ENCODE measurements at regions not wholly inside any gene's neighbourhood (a gene's known extent, or its start where the extent isn't known, plus 50 kb on each side); places are given as distances from the start of the nearest gene placed in this dataset.
A peak's percentile ranks its signal among the peaks of the same experiment; 100 is the strongest.

GRCh38 chr16:51971184-51971583, 575.8 kb downstream of the TOX3 start:
- no peak for ATAC-seq
- intact Hi-C loops (cut with micrococcal nuclease): no loop called here
- CTCF ChIA-PET: no interaction called here

More at GRCh38 chr16:51971184-51971583, 575.8 kb downstream of the TOX3 start:
- no peak overlapping the region for H3K9ac ChIP-seq (ENCODE audit: low read length)
- H3K27ac ChIP-seq (ENCODE audit: low read depth, low read length): no peak overlapping the region
- ChIA-PET POLR2A (no interaction called here), RAD21 (ENCODE audit: low non-redundant PET in 1 of 2, low total read pairs in 2 of 2, uncharacterized antibody in 2 of 2, unreplicated experiment in 2 of 2) (no interaction called here)
- no peak overlapping the region for H2AFZ ChIP-seq (ENCODE audit: low read depth, low read length, poor library complexity, severe bottlenecking)
- no peaks in the 10 kb centered on the region for H4K20me1 ChIP-seq (ENCODE audit: insufficient read depth)
- no peaks in the 10 kb centered on the region for H3K36me3 ChIP-seq (ENCODE audit: control insufficient read depth in 1 of 2, insufficient read depth in 2 of 2, low read length in 2 of 2)
- TF ChIP-seq, protein P1, sequence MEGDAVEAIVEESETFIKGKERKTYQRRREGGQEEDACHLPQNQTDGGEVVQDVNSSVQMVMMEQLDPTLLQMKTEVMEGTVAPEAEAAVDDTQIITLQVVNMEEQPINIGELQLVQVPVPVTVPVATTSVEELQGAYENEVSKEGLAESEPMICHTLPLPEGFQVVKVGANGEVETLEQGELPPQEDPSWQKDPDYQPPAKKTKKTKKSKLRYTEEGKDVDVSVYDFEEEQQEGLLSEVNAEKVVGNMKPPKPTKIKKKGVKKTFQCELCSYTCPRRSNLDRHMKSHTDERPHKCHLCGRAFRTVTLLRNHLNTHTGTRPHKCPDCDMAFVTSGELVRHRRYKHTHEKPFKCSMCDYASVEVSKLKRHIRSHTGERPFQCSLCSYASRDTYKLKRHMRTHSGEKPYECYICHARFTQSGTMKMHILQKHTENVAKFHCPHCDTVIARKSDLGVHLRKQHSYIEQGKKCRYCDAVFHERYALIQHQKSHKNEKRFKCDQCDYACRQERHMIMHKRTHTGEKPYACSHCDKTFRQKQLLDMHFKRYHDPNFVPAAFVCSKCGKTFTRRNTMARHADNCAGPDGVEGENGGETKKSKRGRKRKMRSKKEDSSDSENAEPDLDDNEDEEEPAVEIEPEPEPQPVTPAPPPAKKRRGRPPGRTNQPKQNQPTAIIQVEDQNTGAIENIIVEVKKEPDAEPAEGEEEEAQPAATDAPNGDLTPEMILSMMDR (IDR thresholded peaks at IDR 0.05 in 2 of 3, conservative IDR thresholded peaks at IDR 0.05 in 1 of 3; ENCODE audit: borderline replicate concordance in 1 of 3, insufficient read depth in 1 of 3, low read depth in 2 of 3, low read length in 2 of 3): peak in 1 of 3 experiments; percentile 15; a peak in 1 of 6 replicates
- TF ChIP-seq SRF (IDR thresholded peaks at IDR 0.05; ENCODE audit: low read depth) (no peak), ELF1 (IDR thresholded peaks at IDR 0.05; ENCODE audit: borderline replicate concordance, low read depth) (no peak), ZBTB33 (IDR thresholded peaks at IDR 0.05; ENCODE audit: extremely low read depth, insufficient replicate concordance, low read length) (no peak)
- H3K79me2 ChIP-seq (ENCODE audit: insufficient read depth, low read length): no peaks in the 10 kb centered on the region
- no peaks in the 10 kb centered on the region for H3K4me1 ChIP-seq (ENCODE audit: control insufficient read depth in 1 of 2, insufficient read depth in 2 of 2, low read length in 2 of 2)
- H3K9me3 ChIP-seq (ENCODE audit: control insufficient read depth in 1 of 2, insufficient read depth in 1 of 2, low read depth in 1 of 2, low read length in 2 of 2): peaks cover 0 to 5% of the 10 kb centered on the region in 2 experiments; a peak in 2 of 4 replicates
- no peak overlapping the region for H3K4me2 ChIP-seq (ENCODE audit: low read length)
- no peak for DNase-seq (ENCODE audit: low read depth, low spot score)
- no peak overlapping the region for H3K4me3 ChIP-seq (replicated peaks in 1 of 2; ENCODE audit: low read depth in 1 of 2, low read length in 2 of 2)
- BruUV-seq (replicated peaks): no TSS peak
- H3K27me3 ChIP-seq (ENCODE audit: insufficient read depth, low read length): no peaks in the 10 kb centered on the region
- H3K9me2 ChIP-seq (ENCODE audit: insufficient read depth): no peaks in the 10 kb centered on the region
